ENCODE measurements at regions not wholly inside any gene's neighbourhood (a gene's known extent, or its start where the extent isn't known, plus 50 kb on each side); places are given as distances from the start of the nearest gene placed in this dataset.

DNA sequence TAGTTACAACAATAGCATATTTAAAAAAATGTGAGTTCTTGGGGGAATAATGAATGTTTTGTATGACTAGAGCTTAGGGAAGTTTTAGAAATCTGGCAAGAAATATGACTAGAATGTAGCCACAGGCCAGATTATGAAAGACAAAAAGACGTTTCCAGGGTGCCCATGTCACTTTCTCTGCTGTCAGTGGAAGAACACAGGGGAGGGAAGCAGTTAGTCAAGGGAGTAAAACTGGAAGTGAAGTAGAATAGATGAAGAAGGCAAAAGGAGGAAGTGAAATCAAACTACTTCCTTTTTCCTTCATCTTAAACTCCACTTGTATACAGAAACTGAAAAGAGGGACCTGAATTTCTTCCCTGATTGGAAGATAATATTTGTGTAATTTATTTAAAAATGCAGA lies 81.2 kb upstream of the ATP2B1 start:
- Histone ChIP-seq H3K9ac (ENCODE audit: low read length) (no peak overlapping the region), H3K4me2 (ENCODE audit: low read depth, low read length) (no peak overlapping the region), H3K79me2 (ENCODE audit: low read length) (no peaks in the 10 kb centered on the region), H3K27me3 (replicated peaks; ENCODE audit: insufficient read depth, low read length) (no peaks in the 10 kb centered on the region), H2AFZ (ENCODE audit: low read length) (no peak overlapping the region), H3K27ac (ENCODE audit: low read length) (no peak overlapping the region), H3K4me1 (ENCODE audit: low read length) (no peaks in the 10 kb centered on the region), H3K9me2 (replicated peaks; ENCODE audit: insufficient read depth, low read length) (no peaks in the 10 kb centered on the region), H4K20me1 (ENCODE audit: insufficient read depth, low read length) (no peaks in the 10 kb centered on the region), H3K4me3 (ENCODE audit: low read length) (no peak overlapping the region), H3F3A (ENCODE audit: insufficient read depth, low read length) (no peaks in the 10 kb centered on the region), H3K36me3 (replicated peaks; ENCODE audit: insufficient read depth, low read length) (no peaks in the 10 kb centered on the region), H3K9me3 (replicated peaks; ENCODE audit: insufficient read depth, low read length) (no peaks in the 10 kb centered on the region)
- no peak for DNase-seq
- TF ChIP-seq, protein P1, sequence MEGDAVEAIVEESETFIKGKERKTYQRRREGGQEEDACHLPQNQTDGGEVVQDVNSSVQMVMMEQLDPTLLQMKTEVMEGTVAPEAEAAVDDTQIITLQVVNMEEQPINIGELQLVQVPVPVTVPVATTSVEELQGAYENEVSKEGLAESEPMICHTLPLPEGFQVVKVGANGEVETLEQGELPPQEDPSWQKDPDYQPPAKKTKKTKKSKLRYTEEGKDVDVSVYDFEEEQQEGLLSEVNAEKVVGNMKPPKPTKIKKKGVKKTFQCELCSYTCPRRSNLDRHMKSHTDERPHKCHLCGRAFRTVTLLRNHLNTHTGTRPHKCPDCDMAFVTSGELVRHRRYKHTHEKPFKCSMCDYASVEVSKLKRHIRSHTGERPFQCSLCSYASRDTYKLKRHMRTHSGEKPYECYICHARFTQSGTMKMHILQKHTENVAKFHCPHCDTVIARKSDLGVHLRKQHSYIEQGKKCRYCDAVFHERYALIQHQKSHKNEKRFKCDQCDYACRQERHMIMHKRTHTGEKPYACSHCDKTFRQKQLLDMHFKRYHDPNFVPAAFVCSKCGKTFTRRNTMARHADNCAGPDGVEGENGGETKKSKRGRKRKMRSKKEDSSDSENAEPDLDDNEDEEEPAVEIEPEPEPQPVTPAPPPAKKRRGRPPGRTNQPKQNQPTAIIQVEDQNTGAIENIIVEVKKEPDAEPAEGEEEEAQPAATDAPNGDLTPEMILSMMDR (IDR thresholded peaks at IDR 0.05; ENCODE audit: low read length), result no peak
- TF ChIP-seq EZH2phosphoT487 (IDR thresholded peaks at IDR 0.05; ENCODE audit: low read length) (no peak), EZH2 (optimal IDR thresholded peaks at IDR 0.05; ENCODE audit: low read depth, low read length) (no peak)

DNA sequence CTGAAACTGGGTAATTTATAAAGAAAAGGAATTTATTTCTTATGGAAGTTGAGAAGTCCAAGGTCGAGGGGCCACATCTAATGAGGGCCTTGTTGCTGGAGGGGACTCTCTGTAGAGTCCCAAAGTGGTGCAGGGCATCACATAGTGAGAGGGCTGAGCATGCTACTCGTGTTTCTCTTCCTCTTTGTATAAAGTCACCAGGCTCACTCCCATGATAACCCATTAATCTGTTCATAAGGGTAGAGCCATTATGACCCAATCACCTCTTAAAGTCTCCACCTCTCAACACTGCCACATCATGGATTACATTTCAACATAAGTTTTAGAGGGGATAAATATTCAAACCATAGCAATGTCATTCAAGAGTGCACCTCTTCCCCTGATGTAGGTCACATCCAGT lies 79.1 kb upstream of the ATP2B1 start:
- H3K4me2 ChIP-seq (ENCODE audit: low read depth, low read length), result no peak overlapping the region
- no peaks in the 10 kb centered on the region for H3K9me3 ChIP-seq (replicated peaks; ENCODE audit: insufficient read depth, low read length)
- H3K9ac ChIP-seq (ENCODE audit: low read length), result no peak overlapping the region
- H3K9me2 ChIP-seq (replicated peaks; ENCODE audit: insufficient read depth, low read length), result no peaks in the 10 kb centered on the region
- no peaks in the 10 kb centered on the region for H4K20me1 ChIP-seq (ENCODE audit: insufficient read depth, low read length)
- H3K4me1 ChIP-seq (ENCODE audit: low read length), result no peaks in the 10 kb centered on the region
- H3K27me3 ChIP-seq (replicated peaks; ENCODE audit: insufficient read depth, low read length), result no peaks in the 10 kb centered on the region
- H2AFZ ChIP-seq (ENCODE audit: low read length), result no peak overlapping the region
- no peak for TF ChIP-seq EZH2 (optimal IDR thresholded peaks at IDR 0.05; ENCODE audit: low read depth, low read length)
- no peak for TF ChIP-seq EZH2phosphoT487 (IDR thresholded peaks at IDR 0.05; ENCODE audit: low read length)
- TF ChIP-seq, protein P1 (IDR thresholded peaks at IDR 0.05; ENCODE audit: low read length), result no peak
- no peak overlapping the region for H3K27ac ChIP-seq (ENCODE audit: low read length)
- no peak for DNase-seq
- H3F3A ChIP-seq (ENCODE audit: insufficient read depth, low read length), result no peaks in the 10 kb centered on the region
- H3K36me3 ChIP-seq (replicated peaks; ENCODE audit: insufficient read depth, low read length), result no peaks in the 10 kb centered on the region
- H3K79me2 ChIP-seq (ENCODE audit: low read length), result no peaks in the 10 kb centered on the region
- no peak overlapping the region for H3K4me3 ChIP-seq (ENCODE audit: low read length)

DNA sequence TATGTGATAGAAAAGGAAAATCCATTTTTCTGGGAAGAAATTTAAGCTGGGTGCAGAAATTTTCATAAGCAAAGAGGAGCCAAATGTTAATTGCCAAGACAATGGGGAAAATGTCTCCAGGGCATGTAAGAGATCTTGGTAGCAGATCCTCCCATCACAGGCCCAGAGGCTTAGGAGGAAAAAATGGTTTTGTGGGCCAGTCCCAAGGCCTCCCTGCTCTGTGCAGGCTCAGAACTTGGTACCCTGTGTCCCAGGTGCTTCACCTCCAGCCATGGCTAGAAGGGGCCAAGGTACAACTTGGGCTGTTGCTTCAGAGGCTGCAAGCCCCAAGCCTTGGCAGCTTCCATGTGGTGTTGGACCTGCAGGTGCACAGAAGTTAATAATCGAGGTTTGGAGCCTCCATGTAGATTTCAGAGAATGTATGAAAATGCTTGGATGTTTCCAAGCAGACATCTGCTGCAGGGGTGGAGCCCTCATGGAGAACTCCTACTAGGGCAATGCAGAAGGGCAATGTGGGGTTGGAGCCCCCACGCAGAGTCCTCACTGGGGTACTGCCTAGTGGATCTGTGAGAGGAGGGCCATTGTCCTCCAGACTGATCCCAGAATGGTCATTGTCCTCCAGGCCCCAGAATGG lies 77.7 kb upstream of the ATP2B1 start:
- no peak for DNase-seq
- no peak overlapping the region for H3K4me2 ChIP-seq (ENCODE audit: low read depth, low read length)
- no peak overlapping the region for H3K4me3 ChIP-seq (ENCODE audit: low read length)

More for the DNA sequence above, 77.7 kb upstream of the ATP2B1 start:
- TF ChIP-seq, protein P1 (IDR thresholded peaks at IDR 0.05; ENCODE audit: low read length), result no peak
- TF ChIP-seq EZH2 (optimal IDR thresholded peaks at IDR 0.05; ENCODE audit: low read depth, low read length) (no peak), EZH2phosphoT487 (IDR thresholded peaks at IDR 0.05; ENCODE audit: low read length) (no peak)
- H3K36me3 ChIP-seq (replicated peaks; ENCODE audit: insufficient read depth, low read length), result no peaks in the 10 kb centered on the region
- no peak overlapping the region for H3K27ac ChIP-seq (ENCODE audit: low read length)
- H3K9ac ChIP-seq (ENCODE audit: low read length), result no peak overlapping the region
- H3K79me2 ChIP-seq (ENCODE audit: low read length), result no peaks in the 10 kb centered on the region
- no peak overlapping the region for H2AFZ ChIP-seq (ENCODE audit: low read length)
- H3K27me3 ChIP-seq (replicated peaks; ENCODE audit: insufficient read depth, low read length), result no peaks in the 10 kb centered on the region
- no peaks in the 10 kb centered on the region for H3K4me1 ChIP-seq (ENCODE audit: low read length)
- H3K9me2 ChIP-seq (replicated peaks; ENCODE audit: insufficient read depth, low read length), result no peaks in the 10 kb centered on the region
- no peaks in the 10 kb centered on the region for H4K20me1 ChIP-seq (ENCODE audit: insufficient read depth, low read length)
- H3K9me3 ChIP-seq (replicated peaks; ENCODE audit: insufficient read depth, low read length), result no peaks in the 10 kb centered on the region
- H3F3A ChIP-seq (ENCODE audit: insufficient read depth, low read length), result no peaks in the 10 kb centered on the region
